ENCODE measurements at regions not wholly inside any gene's neighbourhood (a gene's known extent, or its start where the extent isn't known, plus 50 kb on each side); places are given as distances from the start of the nearest gene placed in this dataset.

- TF ChIP-seq, protein P1, sequence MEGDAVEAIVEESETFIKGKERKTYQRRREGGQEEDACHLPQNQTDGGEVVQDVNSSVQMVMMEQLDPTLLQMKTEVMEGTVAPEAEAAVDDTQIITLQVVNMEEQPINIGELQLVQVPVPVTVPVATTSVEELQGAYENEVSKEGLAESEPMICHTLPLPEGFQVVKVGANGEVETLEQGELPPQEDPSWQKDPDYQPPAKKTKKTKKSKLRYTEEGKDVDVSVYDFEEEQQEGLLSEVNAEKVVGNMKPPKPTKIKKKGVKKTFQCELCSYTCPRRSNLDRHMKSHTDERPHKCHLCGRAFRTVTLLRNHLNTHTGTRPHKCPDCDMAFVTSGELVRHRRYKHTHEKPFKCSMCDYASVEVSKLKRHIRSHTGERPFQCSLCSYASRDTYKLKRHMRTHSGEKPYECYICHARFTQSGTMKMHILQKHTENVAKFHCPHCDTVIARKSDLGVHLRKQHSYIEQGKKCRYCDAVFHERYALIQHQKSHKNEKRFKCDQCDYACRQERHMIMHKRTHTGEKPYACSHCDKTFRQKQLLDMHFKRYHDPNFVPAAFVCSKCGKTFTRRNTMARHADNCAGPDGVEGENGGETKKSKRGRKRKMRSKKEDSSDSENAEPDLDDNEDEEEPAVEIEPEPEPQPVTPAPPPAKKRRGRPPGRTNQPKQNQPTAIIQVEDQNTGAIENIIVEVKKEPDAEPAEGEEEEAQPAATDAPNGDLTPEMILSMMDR (IDR thresholded peaks at IDR 0.05; ENCODE audit: low read depth, low read length, missing input control) = no peak
- TF ChIP-seq JUND (IDR thresholded peaks at IDR 0.05) (no peak), MAX (IDR thresholded peaks at IDR 0.05) (no peak), SP1 (IDR thresholded peaks at IDR 0.05) (no peak), GABPA (IDR thresholded peaks at IDR 0.05 in 1 of 2, conservative IDR thresholded peaks at IDR 0.05 in 1 of 2) (no peak), REST (IDR thresholded peaks at IDR 0.05) (no peak), RAD21 (IDR thresholded peaks at IDR 0.05) (no peak), HNF4G (IDR thresholded peaks at IDR 0.05) (no peak), TAF1 (conservative IDR thresholded peaks at IDR 0.05) (no peak), YY1 (IDR thresholded peaks at IDR 0.05) (no peak), NR2F2 (IDR thresholded peaks at IDR 0.05) (no peak)
- TF ChIP-seq, protein P2, sequence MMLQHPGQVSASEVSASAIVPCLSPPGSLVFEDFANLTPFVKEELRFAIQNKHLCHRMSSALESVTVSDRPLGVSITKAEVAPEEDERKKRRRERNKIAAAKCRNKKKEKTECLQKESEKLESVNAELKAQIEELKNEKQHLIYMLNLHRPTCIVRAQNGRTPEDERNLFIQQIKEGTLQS (IDR thresholded peaks at IDR 0.05) = no peak
These were observed 115.4 kb upstream of the PPP2R2B start for GRCh38 chr5:146993876-146994530.
